GM21576 (cell line): ENCODE measurements at regions not wholly inside any gene's neighbourhood (a gene's known extent, or its start where the extent isn't known, plus 50 kb on each side); places are given as distances from the start of the nearest gene placed in this dataset.
"Not testable (repeated sequence)": the region's sequence is repeated elsewhere in the genome, so short reads cannot be mapped to it uniquely, and the experiment has no call there.

Experiments
- ATAC-seq: cut with Tn5 transposase; IDR thresholded peaks from one replicate; pipeline ENCODE4 v1.9.1; 2021; ENCODE audit warnings: mild to moderate bottlenecking, moderate library complexity; ENCODE audit not compliant: unreplicated experiment

GRCh38 chr11:95652002-95652472 is 137.5 kb downstream of the FAM76B start:
- ATAC-seq, result no peak

- ATAC-seq, result no peak
Observed at GRCh38 chr11:95650276-95650675, 139.3 kb downstream of the FAM76B start.

DNA sequence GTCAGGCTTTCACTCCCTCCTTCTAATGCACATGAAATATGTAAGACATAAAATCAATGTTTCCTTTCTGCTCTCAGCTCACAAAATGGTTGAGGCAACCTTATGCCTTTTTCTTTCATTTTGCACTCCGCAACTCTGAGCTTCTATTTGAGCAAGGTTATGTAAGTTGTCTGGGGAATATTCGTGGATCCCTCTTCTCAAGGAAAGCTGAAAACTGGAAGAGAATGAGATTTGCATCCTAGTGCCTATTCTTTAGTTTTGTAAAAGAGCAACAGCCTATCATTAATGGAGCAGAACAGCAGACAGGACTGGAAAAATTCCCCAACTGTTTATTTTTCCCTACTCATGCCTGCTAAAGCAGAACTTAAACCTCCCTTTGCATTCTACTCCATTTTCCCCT is 141.7 kb downstream of the FAM76B start:
- ATAC-seq, result no peak

- no peak for ATAC-seq
Observed at GRCh38 chr11:95647355-95647754, 142.2 kb downstream of the FAM76B start.

DNA sequence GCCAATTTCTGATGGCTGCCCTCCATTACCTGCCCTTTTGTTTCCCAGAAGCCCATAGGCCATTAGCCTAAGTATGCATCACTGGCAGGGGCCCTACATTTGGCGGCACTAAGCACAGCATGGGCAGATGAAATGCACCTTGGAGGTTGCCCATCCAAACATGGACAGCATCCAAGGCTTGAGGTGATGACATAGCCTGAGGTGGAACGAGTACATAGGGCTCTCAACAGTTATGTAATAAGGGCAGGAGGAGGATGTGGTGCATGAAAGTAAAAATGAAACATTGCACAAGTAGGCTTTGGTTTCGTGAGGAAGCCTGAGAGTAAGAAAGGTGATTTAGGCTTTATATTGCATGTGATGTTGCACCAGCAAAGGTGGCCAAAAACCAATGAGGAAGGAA is 148.1 kb downstream of the FAM76B start:
- peak; percentile 100 for ATAC-seq

DNA sequence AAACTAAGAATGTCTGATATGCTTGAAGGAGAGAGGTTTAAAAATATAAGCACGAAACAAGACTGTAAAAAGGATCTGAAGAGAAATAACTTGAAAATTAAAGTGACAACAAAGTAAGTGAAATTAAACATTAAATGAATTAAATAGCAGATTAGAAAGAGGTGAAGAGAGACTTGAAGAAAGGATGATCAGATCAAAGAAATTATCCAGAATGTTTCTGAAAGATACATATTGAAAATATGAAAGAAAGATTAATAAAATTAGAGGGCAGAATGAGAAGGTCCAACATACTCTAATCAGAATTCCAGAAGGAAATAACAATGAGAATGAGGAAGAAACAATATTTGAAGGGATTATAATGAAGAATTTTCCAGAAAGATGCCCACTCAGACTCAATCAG is 151.1 kb downstream of the FAM76B start:
- no peak for ATAC-seq

DNA sequence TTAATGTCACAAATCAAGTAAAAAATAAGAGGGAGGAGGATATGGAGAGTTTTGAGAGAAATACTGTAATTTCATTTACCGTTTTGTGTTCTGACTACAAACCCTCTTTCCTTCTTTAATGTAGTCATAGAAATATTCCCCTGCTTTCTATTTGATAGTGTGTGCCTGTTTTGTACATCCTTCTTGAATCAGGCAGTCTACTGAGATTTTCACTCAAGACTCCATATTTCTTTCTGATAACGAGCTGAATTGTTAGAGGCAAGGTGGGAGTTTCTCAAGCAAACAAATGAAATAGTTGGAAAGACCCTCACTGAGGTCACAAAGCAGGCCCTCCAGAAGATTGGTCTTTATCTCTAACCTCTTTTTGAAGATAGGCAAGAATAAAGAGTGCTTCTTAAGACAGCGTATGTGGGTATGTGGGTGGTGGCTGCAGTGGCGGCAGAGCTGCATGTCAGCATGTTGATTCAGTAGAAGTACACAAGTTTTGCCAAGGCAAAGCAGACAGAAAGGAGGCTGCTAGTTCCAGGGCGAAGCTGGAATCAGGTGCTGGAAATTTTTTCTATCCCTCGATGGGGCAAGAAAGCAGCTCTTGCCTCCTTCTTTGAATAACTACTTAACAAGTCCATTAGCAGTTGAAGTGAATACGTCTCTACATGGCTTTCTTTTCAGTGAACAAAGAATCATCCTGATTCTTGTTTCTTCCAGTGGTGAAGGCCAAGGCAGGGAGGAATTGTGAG is 164.2 kb downstream of the FAM76B start:
- no peak for ATAC-seq

- ATAC-seq, result no peak
Observed at GRCh38 chr11:95616256-95616804, 173.3 kb downstream of the FAM76B start.

- ATAC-seq, result no peak
Observed at GRCh38 chr11:95611827-95612226, 177.8 kb downstream of the FAM76B start.

GRCh38 chr11:95610185-95610584 is 179.4 kb downstream of the FAM76B start:
- ATAC-seq, result not testable (repeated sequence)

DNA sequence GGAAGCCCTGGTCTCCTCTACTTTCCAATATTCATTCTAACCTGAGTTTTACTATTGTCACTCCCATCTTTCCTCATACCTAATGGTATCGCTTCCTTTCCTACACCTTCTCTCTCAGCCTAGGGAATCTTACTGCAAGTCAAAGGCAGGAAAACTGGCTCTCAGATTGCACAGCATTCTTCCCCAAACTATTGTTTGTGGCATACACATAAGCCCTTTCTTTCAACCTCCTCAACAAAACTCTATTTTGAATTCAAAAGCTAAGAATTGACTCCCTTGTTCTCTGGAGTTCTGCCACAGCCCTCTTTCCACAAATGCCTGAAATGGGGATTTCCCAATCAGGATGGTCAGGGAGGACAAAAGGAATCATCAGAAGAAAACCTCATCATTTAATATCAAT is 181.5 kb downstream of the FAM76B start:
- ATAC-seq, result no peak

DNA sequence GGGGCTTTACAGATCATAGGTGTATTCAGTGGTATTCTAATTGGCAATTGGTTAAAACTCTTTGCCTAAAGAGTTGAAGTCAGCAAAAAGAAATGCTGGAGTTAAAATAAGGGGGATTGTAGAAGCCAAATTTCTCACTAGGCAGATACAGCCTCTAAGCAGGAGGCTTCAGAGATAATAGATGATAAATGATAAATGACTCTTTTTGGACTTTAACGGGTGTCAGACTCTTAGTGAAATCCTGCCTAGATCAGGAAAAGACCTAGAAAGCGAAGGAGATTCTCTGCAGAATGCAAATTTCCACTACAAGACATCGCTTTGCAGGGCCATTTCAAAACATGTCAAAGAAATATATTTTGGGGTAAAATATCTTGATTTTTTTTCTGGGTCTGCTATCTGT is 182.8 kb downstream of the FAM76B start:
- no peak for ATAC-seq

DNA sequence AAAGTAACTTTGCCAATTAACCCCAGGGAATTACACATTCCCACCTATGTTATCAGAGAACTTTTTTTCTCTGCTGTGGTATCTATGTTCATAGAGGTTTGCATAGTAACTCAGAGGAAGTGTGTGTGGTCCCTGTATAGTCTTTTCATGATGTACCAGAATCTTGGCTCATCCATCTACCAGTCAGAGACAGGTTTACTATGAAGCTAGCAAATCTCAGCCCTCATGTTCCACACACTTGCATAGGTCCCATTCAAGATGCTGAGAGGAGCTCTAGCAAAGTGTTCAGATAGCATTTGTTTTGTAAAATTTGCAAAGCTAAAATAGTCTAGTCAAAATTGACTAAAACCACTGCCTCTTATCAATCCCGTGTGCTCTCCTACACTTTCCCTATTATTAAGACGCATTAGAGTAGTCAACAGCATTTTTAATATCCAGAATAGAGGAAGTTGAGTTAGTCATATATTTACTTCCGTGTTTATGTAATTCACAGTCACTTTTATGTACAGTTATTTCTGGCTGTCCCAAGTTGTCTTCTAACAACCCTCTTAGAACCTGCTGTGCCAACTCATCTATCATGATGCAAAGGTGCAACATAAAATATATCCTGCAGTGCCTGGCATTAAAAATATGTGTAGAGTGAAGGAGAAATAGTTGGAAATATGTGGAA is 184.2 kb downstream of the FAM76B start:
- ATAC-seq, result no peak

GRCh38 chr11:95599959-95600586 is 189.5 kb downstream of the FAM76B start:
- no peak for ATAC-seq

DNA sequence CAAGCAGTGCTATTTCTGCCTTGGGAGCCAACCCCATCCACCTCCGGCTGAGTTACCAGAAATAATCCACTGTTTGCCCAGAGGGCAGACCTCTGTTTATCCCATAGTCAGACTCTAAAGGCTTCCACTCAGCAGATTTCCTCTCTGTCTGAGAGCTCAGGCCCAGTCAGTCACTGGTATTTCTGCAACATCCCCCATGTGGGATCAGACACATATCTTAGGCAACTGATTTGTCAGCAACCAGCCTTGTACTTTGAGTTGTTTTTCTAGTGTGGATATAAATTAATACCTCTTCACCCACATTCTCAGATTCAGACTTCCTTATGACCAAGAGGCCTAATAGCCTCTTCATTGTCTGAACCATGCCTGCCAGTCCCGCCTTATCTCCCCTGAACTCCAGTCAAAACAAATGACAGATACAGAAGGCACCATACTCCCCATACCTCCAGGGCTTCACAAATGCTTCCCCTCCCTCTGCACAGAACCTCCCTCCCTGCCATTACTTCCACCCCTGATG is 193.6 kb downstream of the FAM76B start:
- ATAC-seq, result no peak

- ATAC-seq, result no peak
Observed at GRCh38 chr11:95595541-95595940, 194.0 kb downstream of the FAM76B start.

DNA sequence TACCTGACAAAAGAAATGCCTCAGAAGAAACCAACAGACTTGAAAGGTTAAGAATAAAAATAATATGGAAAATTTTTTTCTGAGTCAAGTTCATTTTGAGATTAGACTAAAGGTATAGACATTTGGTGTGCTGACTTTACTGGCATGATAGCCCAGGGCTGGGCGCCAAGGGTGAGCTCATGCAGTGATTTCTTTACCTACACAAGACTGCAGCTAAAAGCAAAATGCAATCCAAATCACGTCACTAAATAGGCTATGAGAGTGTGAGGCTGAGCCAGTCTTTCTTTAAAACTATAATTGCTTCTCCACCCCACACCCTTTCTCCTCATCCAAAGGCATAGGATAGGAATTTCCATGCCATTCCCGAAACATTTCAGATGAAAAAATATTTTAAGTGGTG is 196.5 kb downstream of the FAM76B start:
- no peak for ATAC-seq

DNA sequence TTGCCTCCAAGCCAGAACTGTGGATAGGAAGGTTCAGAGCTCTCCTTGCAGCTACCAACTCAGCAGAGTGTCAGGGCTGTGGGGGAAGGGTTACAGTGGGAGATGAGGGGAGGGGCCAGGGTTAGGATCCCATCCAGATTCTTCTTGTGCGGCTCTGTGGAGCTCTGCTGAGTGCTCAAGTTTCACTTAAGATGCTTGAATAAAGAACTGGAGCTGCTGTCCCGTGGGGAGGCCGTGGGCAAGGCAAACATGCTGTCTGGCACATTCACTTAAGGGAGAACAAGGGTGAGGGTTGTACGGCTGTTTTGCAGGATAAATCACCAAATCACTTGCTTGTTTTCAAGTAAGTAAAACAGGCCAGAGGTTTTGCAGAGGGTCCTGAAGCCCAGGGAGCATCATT is 197.1 kb downstream of the FAM76B start:
- no peak for ATAC-seq

DNA sequence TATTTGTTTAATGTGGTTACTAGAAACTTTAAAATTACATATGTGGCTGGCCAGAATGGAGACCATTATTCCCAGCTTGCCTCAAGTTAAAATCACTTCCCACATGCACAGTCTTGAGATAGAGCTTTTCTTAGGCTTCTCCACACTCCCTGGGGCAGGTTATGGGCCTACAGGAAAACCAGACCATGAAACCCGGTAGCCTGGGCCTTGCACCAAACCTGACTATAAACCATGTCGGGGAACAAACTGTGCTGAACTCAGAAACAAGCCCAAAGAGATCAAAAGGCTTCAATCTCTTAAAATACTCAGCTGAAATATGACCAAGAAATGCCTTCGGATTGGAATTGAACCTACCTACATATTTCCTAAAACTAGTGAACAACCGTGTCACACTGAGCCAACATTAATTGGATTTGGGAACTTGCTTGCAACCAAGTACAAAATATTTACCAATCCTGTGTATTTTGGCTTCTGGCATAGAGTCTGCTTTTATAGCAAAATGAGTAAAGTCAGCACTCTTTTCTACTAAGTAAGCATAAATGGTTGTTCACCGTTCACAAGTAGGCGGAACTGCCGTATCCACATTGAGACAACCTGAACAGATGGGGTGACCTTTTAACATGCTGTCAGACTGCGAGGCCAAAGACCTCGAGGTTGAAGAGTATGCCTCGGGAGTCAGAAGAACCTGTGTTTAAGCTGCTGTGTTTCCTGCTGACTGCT is 199.5 kb downstream of the FAM76B start:
- ATAC-seq, result no peak

- no peak for ATAC-seq
Observed at GRCh38 chr11:95588821-95589220, 200.8 kb downstream of the FAM76B start.

GRCh38 chr11:95586661-95587060 is 202.9 kb downstream of the FAM76B start:
- ATAC-seq, result no peak
